GM12875 (cell line): ENCODE measurements at regions not wholly inside any gene's neighbourhood (a gene's known extent, or its start where the extent isn't known, plus 50 kb on each side); places are given as distances from the start of the nearest gene placed in this dataset.

Experiments used
- H3K4me3 ChIP-seq: one replicate; pipeline ENCODE4 v1.5.1; 2011; ENCODE audit warnings: low read depth, low read length, control low read depth
- TF ChIP-seq, protein P1 (sequence below): IDR thresholded peaks from 2 replicates; pipeline ENCODE4 v1.5.1; 2011; ENCODE audit warnings: low read depth, mild to moderate bottlenecking, control low read depth, inconsistent platforms, low read length, moderate library complexity, borderline replicate concordance; ENCODE audit not compliant: insufficient read depth

GRCh38 chr7:18208921-18209320 lies 181.3 kb upstream of the PRPS1L1 start:
- no peak overlapping the region for H3K4me3 ChIP-seq
- TF ChIP-seq, protein P1, sequence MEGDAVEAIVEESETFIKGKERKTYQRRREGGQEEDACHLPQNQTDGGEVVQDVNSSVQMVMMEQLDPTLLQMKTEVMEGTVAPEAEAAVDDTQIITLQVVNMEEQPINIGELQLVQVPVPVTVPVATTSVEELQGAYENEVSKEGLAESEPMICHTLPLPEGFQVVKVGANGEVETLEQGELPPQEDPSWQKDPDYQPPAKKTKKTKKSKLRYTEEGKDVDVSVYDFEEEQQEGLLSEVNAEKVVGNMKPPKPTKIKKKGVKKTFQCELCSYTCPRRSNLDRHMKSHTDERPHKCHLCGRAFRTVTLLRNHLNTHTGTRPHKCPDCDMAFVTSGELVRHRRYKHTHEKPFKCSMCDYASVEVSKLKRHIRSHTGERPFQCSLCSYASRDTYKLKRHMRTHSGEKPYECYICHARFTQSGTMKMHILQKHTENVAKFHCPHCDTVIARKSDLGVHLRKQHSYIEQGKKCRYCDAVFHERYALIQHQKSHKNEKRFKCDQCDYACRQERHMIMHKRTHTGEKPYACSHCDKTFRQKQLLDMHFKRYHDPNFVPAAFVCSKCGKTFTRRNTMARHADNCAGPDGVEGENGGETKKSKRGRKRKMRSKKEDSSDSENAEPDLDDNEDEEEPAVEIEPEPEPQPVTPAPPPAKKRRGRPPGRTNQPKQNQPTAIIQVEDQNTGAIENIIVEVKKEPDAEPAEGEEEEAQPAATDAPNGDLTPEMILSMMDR, result no peak

DNA sequence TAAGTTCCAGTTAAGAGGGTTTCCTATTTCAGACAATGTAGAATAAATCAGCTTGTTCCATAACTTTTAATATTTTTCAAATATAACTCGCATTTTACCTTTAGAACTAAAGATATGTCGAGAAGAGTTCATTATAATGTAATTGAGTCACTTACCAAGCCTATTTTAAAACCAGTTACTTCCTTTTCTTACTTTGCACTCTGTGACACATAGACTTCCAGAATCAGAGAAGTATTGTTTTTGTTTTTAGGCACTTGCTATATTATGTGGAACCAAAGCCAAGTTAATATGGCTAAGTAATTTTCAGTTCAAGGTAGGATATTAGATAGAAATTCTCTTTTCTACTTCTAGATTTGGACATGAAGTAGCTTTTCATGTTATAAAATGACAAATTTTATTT lies 182.7 kb upstream of the PRPS1L1 start:
- TF ChIP-seq, protein P1, result no peak

DNA sequence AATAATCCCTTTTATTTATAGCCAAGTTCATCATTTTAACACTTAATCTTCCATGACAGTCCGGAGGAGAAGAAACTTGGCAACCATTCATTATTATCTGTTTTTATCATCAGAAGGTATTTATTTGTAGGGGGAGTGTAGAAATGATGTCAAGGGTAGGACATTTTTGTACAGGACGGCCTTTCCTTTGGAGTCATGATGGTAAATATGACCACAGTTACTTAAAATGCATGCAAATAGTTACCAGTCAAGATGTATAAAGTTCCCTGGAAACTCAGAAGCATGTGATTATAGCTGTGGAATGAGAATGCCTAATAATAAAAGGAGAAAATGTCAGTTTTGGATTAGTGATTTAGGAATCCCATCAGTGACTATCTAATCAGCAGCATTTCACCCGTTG lies 183.1 kb upstream of the PRPS1L1 start:
- no peak overlapping the region for H3K4me3 ChIP-seq
- TF ChIP-seq, protein P1, result no peak

More for the DNA sequence above, 182.7 kb upstream of the PRPS1L1 start:
- no peak overlapping the region for H3K4me3 ChIP-seq

DNA sequence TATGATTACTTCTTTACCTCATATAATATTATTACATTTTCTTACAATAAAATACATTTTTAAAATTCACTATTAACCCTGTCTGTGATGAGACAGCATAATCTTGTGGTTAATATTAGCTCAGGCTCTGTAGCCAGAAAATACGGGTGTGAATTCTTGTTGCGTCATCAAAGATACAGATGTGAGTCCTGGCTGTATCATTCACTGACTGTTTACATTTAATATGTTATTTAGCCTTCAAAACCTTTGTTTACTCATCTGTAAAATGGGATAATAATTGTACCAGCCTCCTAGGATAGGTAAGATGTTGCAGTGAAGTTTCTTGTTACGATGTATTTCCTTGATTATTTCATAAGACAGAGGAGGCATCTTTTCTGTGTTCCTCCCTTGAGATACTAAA lies 184.7 kb upstream of the PRPS1L1 start:
- TF ChIP-seq, protein P1, result no peak
- H3K4me3 ChIP-seq, result no peak overlapping the region

- TF ChIP-seq, protein P1, result no peak
- no peak overlapping the region for H3K4me3 ChIP-seq
Observed at GRCh38 chr7:18212758-18213157, 185.1 kb upstream of the PRPS1L1 start.

DNA sequence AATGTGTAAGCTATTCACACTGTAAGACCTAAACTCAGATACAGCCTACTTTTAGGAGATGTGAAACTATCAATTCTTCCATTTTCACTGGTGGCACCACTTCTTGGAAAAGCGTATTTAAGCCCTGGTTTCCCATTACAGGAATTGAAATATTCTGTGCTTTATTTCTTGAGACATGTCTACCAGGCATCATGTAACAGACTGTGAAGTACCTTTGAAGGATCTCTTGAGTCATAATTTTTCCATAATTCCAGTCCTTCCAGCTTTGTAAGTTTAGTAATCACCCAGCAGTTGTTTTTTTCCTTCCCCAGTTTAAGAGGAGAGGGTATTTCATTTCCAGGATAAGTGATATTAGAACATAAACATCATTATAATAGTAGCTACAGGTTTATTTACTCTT lies 186.0 kb upstream of the PRPS1L1 start:
- H3K4me3 ChIP-seq, result no peak overlapping the region
- TF ChIP-seq, protein P1, result no peak

DNA sequence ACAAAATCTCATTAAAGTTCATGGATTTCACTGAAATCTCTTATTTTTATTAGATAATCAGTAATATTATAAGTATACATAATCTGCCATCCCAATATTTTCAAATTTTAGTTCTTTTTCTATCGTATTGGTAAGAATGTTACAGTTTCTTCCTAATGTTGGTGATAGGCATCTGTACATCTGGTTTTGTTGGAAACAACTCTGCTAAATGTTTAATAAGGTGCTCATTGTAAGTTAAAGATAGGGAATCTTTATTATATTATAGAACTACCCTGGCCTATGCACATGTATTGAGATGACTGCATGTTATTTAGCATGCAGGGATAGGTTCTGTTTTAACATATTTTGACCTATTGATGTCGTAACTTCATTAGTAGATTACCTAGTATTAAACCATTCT lies 188.6 kb upstream of the PRPS1L1 start:
- TF ChIP-seq, protein P1, result no peak
- H3K4me3 ChIP-seq, result no peak overlapping the region
